ENCODE measurements at regions not wholly inside any gene's neighbourhood (a gene's known extent, or its start where the extent isn't known, plus 50 kb on each side); places are given as distances from the start of the nearest gene placed in this dataset.
"Not testable (repeated sequence)": the region's sequence is repeated elsewhere in the genome, so short reads cannot be mapped to it uniquely, and the experiment has no call there.

GRCh38 chr18:76013057-76013456 is 482.0 kb downstream of the ZNF516 start:
- POLR2A ChIA-PET, result no interaction called here
- DNase-seq (ENCODE audit: extremely low spot score), result no peak
- CTCF ChIA-PET, result no interaction called here
- no peak for TF ChIP-seq CTCF (IDR thresholded peaks at IDR 0.05; ENCODE audit: control extremely low read depth, extremely low read depth, low read depth, missing control alignments)

- TF ChIP-seq CTCF (IDR thresholded peaks at IDR 0.05; ENCODE audit: control extremely low read depth, extremely low read depth, low read depth, missing control alignments), result no peak
- no peak for DNase-seq (ENCODE audit: extremely low spot score)
- POLR2A ChIA-PET, result no interaction called here
- CTCF ChIA-PET, result no interaction called here
Observed at GRCh38 chr18:76005632-76006208, 489.3 kb downstream of the ZNF516 start.

- CTCF ChIA-PET; DNase-seq (ENCODE audit: extremely low spot score); POLR2A ChIA-PET: not testable (repeated sequence)
Observed at GRCh38 chr18:75987913-75988312, 507.1 kb downstream of the ZNF516 start.

GRCh38 chr18:75984853-75985252 is 510.2 kb downstream of the ZNF516 start:
- no peak for DNase-seq (ENCODE audit: extremely low spot score)
- POLR2A ChIA-PET, result no interaction called here
- CTCF ChIA-PET, result no interaction called here
- no peak for TF ChIP-seq CTCF (IDR thresholded peaks at IDR 0.05; ENCODE audit: control extremely low read depth, extremely low read depth, low read depth, missing control alignments)

- ChIA-PET CTCF (interaction anchor here (1.1 to 1.2 kb wide), 3 partner anchors 9 to 55 kb away, joined by 3 to 4 read pairs (median 4); no protein-coding TSS in a partner anchor), POLR2A (no interaction called here)
- TF ChIP-seq CTCF (IDR thresholded peaks at IDR 0.05; ENCODE audit: control extremely low read depth, extremely low read depth, low read depth, missing control alignments), result no peak
- DNase-seq (ENCODE audit: extremely low spot score), result no peak
Observed at GRCh38 chr18:75981102-75981501, 513.9 kb downstream of the ZNF516 start.

GRCh38 chr18:75977081-75977480 is 518.0 kb downstream of the ZNF516 start:
- CTCF ChIA-PET, result interaction anchor here (0.7 to 2.6 kb wide), 2 partner anchors 10 to 125 kb away, joined by 3 to 14 read pairs; no protein-coding TSS in a partner anchor
- TF ChIP-seq CTCF (IDR thresholded peaks at IDR 0.05; ENCODE audit: control extremely low read depth, extremely low read depth, low read depth, missing control alignments), result no peak
- POLR2A ChIA-PET, result no interaction called here
- no peak for DNase-seq (ENCODE audit: extremely low spot score)

GRCh38 chr18:75970212-75970611 is 524.8 kb downstream of the ZNF516 start:
- TF ChIP-seq CTCF (IDR thresholded peaks at IDR 0.05; ENCODE audit: control extremely low read depth, extremely low read depth, low read depth, missing control alignments), result no peak
- ChIA-PET POLR2A (no interaction called here), CTCF (no interaction called here)
- no peak for DNase-seq (ENCODE audit: extremely low spot score)
